GM06990 (cell line): ENCODE measurements at regions not wholly inside any gene's neighbourhood (a gene's known extent, or its start where the extent isn't known, plus 50 kb on each side); places are given as distances from the start of the nearest gene placed in this dataset.

Experiments
- DNase-seq: peaks from one replicate; pipeline ENCODE4 v3.0.0-alpha.2; 2011; ENCODE audit not compliant: insufficient read length; ENCODE audit errors: extremely low read depth
- H3K27me3 ChIP-seq: replicated peaks from 2 replicates; pipeline ENCODE4 v1.6.0; 2011; ENCODE audit warnings: low read length; ENCODE audit not compliant: control insufficient read depth, insufficient read depth
- H3K36me3 ChIP-seq: 2 replicates; pipeline ENCODE4 v1.5.1; 2011; ENCODE audit warnings: low read length; ENCODE audit not compliant: control insufficient read depth, insufficient read depth
- H3K4me3 ChIP-seq: replicated peaks from 2 replicates; pipeline ENCODE4 v1.5.1; 2011; ENCODE audit warnings: low read depth, mild to moderate bottlenecking, control low read depth, low read length
- CTCF ChIP-seq: IDR thresholded peaks from 2 replicates; pipeline ENCODE4 v1.5.1; 2011; ENCODE audit warnings: low read length, control low read depth, mild to moderate bottlenecking, inconsistent platforms; ENCODE audit not compliant: insufficient read depth, poor library complexity, severe bottlenecking

GRCh38 chr3:118101891-118102290, 932.8 kb downstream of the IGSF11 start:
- DNase-seq, result no peak
- Histone ChIP-seq H3K27me3 (no peaks in the 10 kb centered on the region), H3K36me3 (no peaks in the 10 kb centered on the region), H3K4me3 (no peak overlapping the region)
- TF ChIP-seq CTCF, result no peak

- Histone ChIP-seq H3K36me3 (no peaks in the 10 kb centered on the region), H3K27me3 (no peaks in the 10 kb centered on the region), H3K4me3 (no peak overlapping the region)
- no peak for TF ChIP-seq CTCF
- DNase-seq, result no peak
Measured at GRCh38 chr3:118102737-118103136, 931.9 kb downstream of the IGSF11 start.

- H3K4me3 ChIP-seq, result no peak overlapping the region
- no peak for TF ChIP-seq CTCF
- no peak for DNase-seq
- no peaks in the 10 kb centered on the region for H3K36me3 ChIP-seq
- H3K27me3 ChIP-seq, result no peaks in the 10 kb centered on the region
Measured at GRCh38 chr3:118108201-118108600, 926.4 kb downstream of the IGSF11 start.

GRCh38 chr3:118108769-118109168, 925.9 kb downstream of the IGSF11 start:
- DNase-seq, result no peak
- H3K36me3 ChIP-seq, result no peaks in the 10 kb centered on the region
- no peak overlapping the region for H3K4me3 ChIP-seq
- no peak for TF ChIP-seq CTCF
- H3K27me3 ChIP-seq, result no peaks in the 10 kb centered on the region

GRCh38 chr3:118110211-118110610, 924.4 kb downstream of the IGSF11 start:
- Histone ChIP-seq H3K27me3 (no peaks in the 10 kb centered on the region), H3K36me3 (no peaks in the 10 kb centered on the region), H3K4me3 (no peak overlapping the region)
- no peak for TF ChIP-seq CTCF
- DNase-seq, result no peak

- DNase-seq, result no peak
- no peak for TF ChIP-seq CTCF
- H3K36me3 ChIP-seq, result no peaks in the 10 kb centered on the region
- H3K4me3 ChIP-seq, result no peak overlapping the region
- no peaks in the 10 kb centered on the region for H3K27me3 ChIP-seq
Measured at GRCh38 chr3:118116991-118117390, 917.7 kb downstream of the IGSF11 start.
